ENCODE measurements at regions not wholly inside any gene's neighbourhood (a gene's known extent, or its start where the extent isn't known, plus 50 kb on each side); places are given as distances from the start of the nearest gene placed in this dataset.

DNA sequence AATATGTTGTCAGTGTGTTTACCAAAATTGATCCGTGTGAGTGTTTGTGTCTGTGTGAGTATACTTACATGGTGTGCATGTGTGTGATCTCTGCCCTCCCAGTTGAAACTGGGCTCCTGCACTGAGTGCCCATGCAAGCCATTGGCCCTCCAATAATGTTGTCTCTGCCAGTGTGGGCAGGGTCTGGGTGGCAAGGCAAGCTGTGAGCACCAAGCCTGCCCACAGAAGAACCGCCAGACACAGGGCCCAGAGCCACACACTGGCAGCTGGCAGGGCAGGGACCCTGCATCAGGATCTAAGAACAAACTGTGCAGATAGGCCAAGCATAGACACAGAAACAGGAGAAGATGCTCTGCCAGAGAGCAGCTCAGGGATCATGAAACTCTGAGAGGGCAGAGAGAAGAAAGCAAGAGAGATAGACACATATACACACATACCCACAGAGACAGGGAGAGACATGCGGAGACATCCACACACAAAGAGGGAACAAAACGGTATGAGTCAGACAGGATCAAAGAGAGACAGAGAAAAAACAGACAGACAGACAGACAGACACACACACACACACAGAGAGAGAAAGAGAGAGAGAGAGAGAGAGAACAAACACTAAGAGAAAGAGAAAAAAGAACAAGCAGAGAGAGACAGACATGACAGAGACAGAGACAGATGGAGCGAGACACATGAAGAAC is 555.0 kb downstream of the MID1IP1 start:
- TF ChIP-seq, protein P1, sequence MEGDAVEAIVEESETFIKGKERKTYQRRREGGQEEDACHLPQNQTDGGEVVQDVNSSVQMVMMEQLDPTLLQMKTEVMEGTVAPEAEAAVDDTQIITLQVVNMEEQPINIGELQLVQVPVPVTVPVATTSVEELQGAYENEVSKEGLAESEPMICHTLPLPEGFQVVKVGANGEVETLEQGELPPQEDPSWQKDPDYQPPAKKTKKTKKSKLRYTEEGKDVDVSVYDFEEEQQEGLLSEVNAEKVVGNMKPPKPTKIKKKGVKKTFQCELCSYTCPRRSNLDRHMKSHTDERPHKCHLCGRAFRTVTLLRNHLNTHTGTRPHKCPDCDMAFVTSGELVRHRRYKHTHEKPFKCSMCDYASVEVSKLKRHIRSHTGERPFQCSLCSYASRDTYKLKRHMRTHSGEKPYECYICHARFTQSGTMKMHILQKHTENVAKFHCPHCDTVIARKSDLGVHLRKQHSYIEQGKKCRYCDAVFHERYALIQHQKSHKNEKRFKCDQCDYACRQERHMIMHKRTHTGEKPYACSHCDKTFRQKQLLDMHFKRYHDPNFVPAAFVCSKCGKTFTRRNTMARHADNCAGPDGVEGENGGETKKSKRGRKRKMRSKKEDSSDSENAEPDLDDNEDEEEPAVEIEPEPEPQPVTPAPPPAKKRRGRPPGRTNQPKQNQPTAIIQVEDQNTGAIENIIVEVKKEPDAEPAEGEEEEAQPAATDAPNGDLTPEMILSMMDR (IDR thresholded peaks at IDR 0.05; ENCODE audit: low read depth, low read length, poor library complexity, severe bottlenecking) = no peak
- no peak for TF ChIP-seq EZH2phosphoT487 (IDR thresholded peaks at IDR 0.05; ENCODE audit: borderline replicate concordance, low read length)

All from DOHH2 (cell line).